ENCODE measurements at regions not wholly inside any gene's neighbourhood (a gene's known extent, or its start where the extent isn't known, plus 50 kb on each side); places are given as distances from the start of the nearest gene placed in this dataset.

- POLR2A ChIA-PET: no interaction called here
- Histone ChIP-seq H3K9me3 (ENCODE audit: control insufficient read depth, insufficient read depth, low read depth, low read length) (no peaks in the 10 kb centered on the region), H3K36me3 (ENCODE audit: control insufficient read depth in 2 of 2, insufficient read depth in 1 of 2, low read length in 2 of 2) (no peaks in the 10 kb centered on the region), H3K27ac (ENCODE audit: extremely low read depth, low read depth, low read length) (no peak overlapping the region), H3K4me1 (ENCODE audit: control insufficient read depth, insufficient read depth, low read length) (no peaks in the 10 kb centered on the region), H3K4me3 (ENCODE audit: low read depth, low read length) (no peak overlapping the region)
- no peak for TF ChIP-seq SP3 (tag by site-specific recombination; IDR thresholded peaks at IDR 0.05)
- no peak for TF ChIP-seq OSR2 (tag by site-specific recombination; IDR thresholded peaks at IDR 0.05)
- TF ChIP-seq ZNF580 (tag by site-specific recombination; IDR thresholded peaks at IDR 0.05): no peak
- no peak for TF ChIP-seq ZNF843 (tag by site-specific recombination; IDR thresholded peaks at IDR 0.05)
- TF ChIP-seq ZNF292 (tag by site-specific recombination; IDR thresholded peaks at IDR 0.05; ENCODE audit: borderline replicate concordance, low read depth): no peak
- no peak for TF ChIP-seq GLIS2 (tag by site-specific recombination; IDR thresholded peaks at IDR 0.05)
- no peak for TF ChIP-seq ZNF510 (tag by site-specific recombination; IDR thresholded peaks at IDR 0.05; ENCODE audit: insufficient replicate concordance)
- TF ChIP-seq ZBTB26 (tag by site-specific recombination; optimal IDR thresholded peaks at IDR 0.05): no peak
- TF ChIP-seq ZNF560 (tag by site-specific recombination; IDR thresholded peaks at IDR 0.05; ENCODE audit: borderline replicate concordance): no peak
- no peak for TF ChIP-seq ZNF335 (tag by site-specific recombination; conservative IDR thresholded peaks at IDR 0.05)
- TF ChIP-seq PBX3 (CRISPR knock-in tag; IDR thresholded peaks at IDR 0.05): no peak
- TF ChIP-seq SETDB1 (IDR thresholded peaks at IDR 0.05; ENCODE audit: insufficient read length, low read length): no peak
- TF ChIP-seq MZF1 (tag by site-specific recombination; IDR thresholded peaks at IDR 0.05; ENCODE audit: borderline replicate concordance): no peak
- CTCF ChIA-PET: no interaction called here
Measured at GRCh38 chr13:70375718-70376117, 267.5 kb upstream of the KLHL1 start.

- ChIA-PET POLR2A (no interaction called here), CTCF (no interaction called here)
- Histone ChIP-seq H3K27ac (ENCODE audit: extremely low read depth, low read depth, low read length) (no peak overlapping the region), H3K4me1 (ENCODE audit: control insufficient read depth, insufficient read depth, low read length) (no peaks in the 10 kb centered on the region), H3K36me3 (ENCODE audit: control insufficient read depth in 2 of 2, insufficient read depth in 1 of 2, low read length in 2 of 2) (no peaks in the 10 kb centered on the region), H3K9me3 (ENCODE audit: control insufficient read depth, insufficient read depth, low read depth, low read length) (no peaks in the 10 kb centered on the region), H3K4me3 (ENCODE audit: low read depth, low read length) (no peak overlapping the region)
- TF ChIP-seq ZNF501 (tag by site-specific recombination; IDR thresholded peaks at IDR 0.05): no peak
- no peak for TF ChIP-seq ZNF776 (tag by site-specific recombination; IDR thresholded peaks at IDR 0.05; ENCODE audit: borderline replicate concordance)
- no peak for TF ChIP-seq ZNF292 (tag by site-specific recombination; IDR thresholded peaks at IDR 0.05; ENCODE audit: borderline replicate concordance, low read depth)
- TF ChIP-seq ZNF148 (tag by site-specific recombination; IDR thresholded peaks at IDR 0.05; ENCODE audit: borderline replicate concordance): no peak
- no peak for TF ChIP-seq ZNF155 (tag by site-specific recombination; IDR thresholded peaks at IDR 0.05)
- TF ChIP-seq ZNF677 (tag by site-specific recombination; IDR thresholded peaks at IDR 0.05): no peak
- no peak for TF ChIP-seq ZNF658 (tag by site-specific recombination; IDR thresholded peaks at IDR 0.05)
- TF ChIP-seq ZNF169 (tag by site-specific recombination; IDR thresholded peaks at IDR 0.05): no peak
Measured at GRCh38 chr13:70370924-70371323, 262.7 kb upstream of the KLHL1 start.

Measured in HEK293 (cell line).